Natural killer cell (primary cell): ENCODE measurements at regions not wholly inside any gene's neighbourhood (a gene's known extent, or its start where the extent isn't known, plus 50 kb on each side); places are given as distances from the start of the nearest gene placed in this dataset.

Source experiments
- ATAC-seq, 3 donors: fragments of 150-1000 bp in 2 of 3; fragments of 200-7000 bp in 1 of 3; cut with Tn5 transposase; 1 replicate in 1 of 3; 2 replicates in 2 of 3; pipeline ENCODE4 v1.10.0; 2021; ENCODE audit warnings: mild to moderate bottlenecking in 2 of 3, moderate library complexity in 2 of 3
- DNase-seq, 2 donors: peaks; one replicate each; pipeline versions ENCODE4 v3.0.0 to v3.0.0-alpha.2; 2013 to 2021; ENCODE audit warnings: mixed read lengths in 1 of 2
- H3K27ac ChIP-seq: one replicate; pipeline ENCODE4 v1.5.1; 2013; ENCODE audit warnings: mild to moderate bottlenecking, low read length
- H3K27me3 ChIP-seq: one replicate; pipeline ENCODE4 v1.6.1; 2013; ENCODE audit warnings: low read length; ENCODE audit not compliant: control insufficient read depth, insufficient read depth
- H3K36me3 ChIP-seq: one replicate; pipeline ENCODE4 v1.6.1; 2013; ENCODE audit warnings: low read length; ENCODE audit not compliant: control insufficient read depth, insufficient read depth
- H3K4me1 ChIP-seq: one replicate; pipeline ENCODE4 v1.6.1; 2013; ENCODE audit warnings: low read length; ENCODE audit not compliant: control insufficient read depth, insufficient read depth
- H3K4me3 ChIP-seq: one replicate; pipeline ENCODE4 v1.5.1; 2013; ENCODE audit warnings: low read length
- H3K9me3 ChIP-seq: one replicate; pipeline ENCODE4 v1.6.1; 2013; ENCODE audit warnings: low read length; ENCODE audit not compliant: control insufficient read depth, insufficient read depth
- H3K27ac Mint-ChIP-seq, 2 donors: one replicate each; pipeline ENCODE4 v1.8.0; 2022; ENCODE audit warnings: mild to moderate bottlenecking in 2 of 2, mixed read lengths in 2 of 2, moderate library complexity in 1 of 2
- H3K27me3 Mint-ChIP-seq, 2 donors: one replicate each; pipeline ENCODE4 v1.8.0; 2022; ENCODE audit warnings: low read depth in 2 of 2, mixed read lengths in 2 of 2
- H3K36me3 Mint-ChIP-seq: one replicate; pipeline ENCODE4 v1.8.0; 2022; ENCODE audit warnings: mixed read lengths
- H3K4me1 Mint-ChIP-seq, 2 donors: one replicate each; pipeline ENCODE4 v1.8.0; 2022; ENCODE audit warnings: mixed read lengths in 2 of 2
- H3K4me3 Mint-ChIP-seq: one replicate; pipeline ENCODE4 v1.8.0; 2022; ENCODE audit warnings: mild to moderate bottlenecking, moderate library complexity, mixed read lengths
- H3K9me3 Mint-ChIP-seq, 2 donors: one replicate each; pipeline ENCODE4 v1.8.0; 2022; ENCODE audit warnings: mixed read lengths in 2 of 2
- WGBS: methylation state at CpG from one replicate; pipeline ENCODE4 v1.1.7; 2013; ENCODE audit warnings: missing lambda C conversion rate; ENCODE audit not compliant: insufficient coverage; 5-methylcytosine and 5-hydroxymethylcytosine counted together
- intact Hi-C: fragments of 100-400 bp; cut with micrococcal nuclease; formaldehyde crosslinking; loops from one replicate; pipeline ENCODE4 v1.14.2; 2022
- TF ChIP-seq, protein P1 (sequence below): fragments of 200-600 bp; IDR thresholded peaks from one replicate; pipeline ENCODE4 v1.8.0; 2022; ENCODE audit warnings: antibody characterized with exemption

DNA sequence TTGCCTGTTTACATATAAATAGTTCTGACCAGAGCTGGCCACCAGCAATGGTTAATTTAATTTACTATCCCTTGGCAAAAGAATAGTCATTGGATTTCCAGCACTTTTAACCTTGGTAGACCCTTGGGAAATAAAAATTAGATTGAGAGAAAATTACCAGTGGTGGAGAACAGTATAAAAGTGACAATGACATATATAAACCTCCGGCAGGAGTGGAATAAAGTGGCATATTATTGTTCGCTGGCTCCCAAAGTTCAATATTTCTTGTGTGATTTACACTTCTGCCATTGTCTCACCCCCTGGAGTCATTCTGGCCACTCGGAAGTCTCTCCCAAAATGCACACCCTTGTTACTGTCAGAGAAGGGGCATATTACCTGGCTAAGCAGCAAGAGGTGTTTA, 347.7 kb downstream of the NPIPA8 start:
- H3K27me3 ChIP-seq: no peaks in the 10 kb centered on the region
- H3K36me3 ChIP-seq: no peaks in the 10 kb centered on the region
- intact Hi-C loops: no loop called here
- no peak for ATAC-seq
- H3K4me1 ChIP-seq: no peaks in the 10 kb centered on the region
- Mint-ChIP-seq H3K27me3 (peaks cover 13 to 17% of the 10 kb centered on the region in 2 donors), H3K4me3 (no peak overlapping the region), H3K36me3 (no peaks in the 10 kb centered on the region), H3K4me1 (no peaks in the 10 kb centered on the region), H3K9me3 (no peaks in the 10 kb centered on the region), H3K27ac (no peak overlapping the region)
- H3K4me3 ChIP-seq: no peak overlapping the region
- no peak for DNase-seq
- no peaks in the 10 kb centered on the region for H3K9me3 ChIP-seq
- TF ChIP-seq, protein P1, sequence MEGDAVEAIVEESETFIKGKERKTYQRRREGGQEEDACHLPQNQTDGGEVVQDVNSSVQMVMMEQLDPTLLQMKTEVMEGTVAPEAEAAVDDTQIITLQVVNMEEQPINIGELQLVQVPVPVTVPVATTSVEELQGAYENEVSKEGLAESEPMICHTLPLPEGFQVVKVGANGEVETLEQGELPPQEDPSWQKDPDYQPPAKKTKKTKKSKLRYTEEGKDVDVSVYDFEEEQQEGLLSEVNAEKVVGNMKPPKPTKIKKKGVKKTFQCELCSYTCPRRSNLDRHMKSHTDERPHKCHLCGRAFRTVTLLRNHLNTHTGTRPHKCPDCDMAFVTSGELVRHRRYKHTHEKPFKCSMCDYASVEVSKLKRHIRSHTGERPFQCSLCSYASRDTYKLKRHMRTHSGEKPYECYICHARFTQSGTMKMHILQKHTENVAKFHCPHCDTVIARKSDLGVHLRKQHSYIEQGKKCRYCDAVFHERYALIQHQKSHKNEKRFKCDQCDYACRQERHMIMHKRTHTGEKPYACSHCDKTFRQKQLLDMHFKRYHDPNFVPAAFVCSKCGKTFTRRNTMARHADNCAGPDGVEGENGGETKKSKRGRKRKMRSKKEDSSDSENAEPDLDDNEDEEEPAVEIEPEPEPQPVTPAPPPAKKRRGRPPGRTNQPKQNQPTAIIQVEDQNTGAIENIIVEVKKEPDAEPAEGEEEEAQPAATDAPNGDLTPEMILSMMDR: no peak
- H3K27ac ChIP-seq: no peak overlapping the region
- 94% methylated on average over 3 of the region's 3 CpGs for WGBS

DNA sequence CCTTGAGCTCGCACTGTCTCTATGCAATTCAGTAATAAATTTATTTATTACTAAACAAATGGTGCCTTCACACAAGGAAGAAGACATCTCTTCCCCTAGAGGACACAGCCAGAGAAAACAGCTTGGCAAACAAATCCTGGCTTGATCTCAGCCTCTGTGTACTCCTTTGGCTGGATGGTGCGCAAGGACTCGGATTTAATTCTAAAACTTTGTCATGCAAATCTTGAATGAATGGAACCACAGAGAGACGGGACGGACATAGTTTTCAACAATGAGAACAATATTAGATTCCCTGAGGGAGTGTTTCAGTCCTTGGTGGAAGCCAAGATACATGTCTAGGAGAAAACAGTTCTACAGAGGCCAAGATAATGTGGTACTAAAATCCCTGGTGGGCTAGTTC, 349.5 kb downstream of the NPIPA8 start:
- Histone ChIP-seq H3K27ac (no peak overlapping the region), H3K4me3 (no peak overlapping the region), H3K9me3 (no peaks in the 10 kb centered on the region), H3K36me3 (no peaks in the 10 kb centered on the region), H3K4me1 (no peaks in the 10 kb centered on the region), H3K27me3 (no peaks in the 10 kb centered on the region)
- TF ChIP-seq, protein P1: no peak
- Mint-ChIP-seq H3K4me3 (no peak overlapping the region), H3K36me3 (no peaks in the 10 kb centered on the region), H3K4me1 (no peaks in the 10 kb centered on the region), H3K27ac (no peak overlapping the region), H3K9me3 (no peaks in the 10 kb centered on the region), H3K27me3 (peaks cover 13 to 17% of the 10 kb centered on the region in 2 donors)
- ATAC-seq: no peak
- intact Hi-C loops: no loop called here
- no peak for DNase-seq
- WGBS: 95% methylated on average over 5 of the region's 5 CpGs

DNA sequence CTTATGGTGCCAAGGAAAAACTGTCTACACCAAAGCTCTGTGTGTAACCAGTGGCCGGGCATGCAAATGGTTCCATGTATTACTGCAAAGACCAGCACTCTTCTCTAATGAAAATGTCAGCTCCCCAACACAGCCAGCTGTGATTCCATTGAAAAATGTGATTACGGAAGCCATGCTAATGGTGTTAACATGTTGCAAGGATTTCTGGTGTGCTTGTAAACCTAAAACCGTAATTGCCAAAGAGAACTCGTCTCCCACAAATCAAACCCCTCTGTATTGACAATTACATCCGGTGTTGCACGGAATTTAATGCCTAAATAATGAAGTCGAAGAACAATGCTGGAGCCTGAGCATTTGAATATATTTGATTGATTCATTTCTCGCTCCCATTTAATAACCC, 351.7 kb downstream of the NPIPA8 start:
- H3K27ac Mint-ChIP-seq: no peak overlapping the region
- no peaks in the 10 kb centered on the region for H3K27me3 ChIP-seq
- H3K4me1 ChIP-seq: no peaks in the 10 kb centered on the region
- WGBS: 96% methylated on average over 8 of the region's 8 CpGs
- no peak overlapping the region for H3K4me3 ChIP-seq
- peaks cover 3 to 10% of the 10 kb centered on the region in 2 donors for H3K27me3 Mint-ChIP-seq
- H3K36me3 Mint-ChIP-seq: no peaks in the 10 kb centered on the region
- H3K36me3 ChIP-seq: no peaks in the 10 kb centered on the region
- no peaks in the 10 kb centered on the region for H3K9me3 Mint-ChIP-seq
- ATAC-seq (no peak), DNase-seq (no peak)
- no peaks in the 10 kb centered on the region for H3K9me3 ChIP-seq
- H3K27ac ChIP-seq: no peak overlapping the region
- TF ChIP-seq, protein P1: no peak
- intact Hi-C loops: no loop called here
- no peak overlapping the region for H3K4me3 Mint-ChIP-seq
- H3K4me1 Mint-ChIP-seq: no peaks in the 10 kb centered on the region

DNA sequence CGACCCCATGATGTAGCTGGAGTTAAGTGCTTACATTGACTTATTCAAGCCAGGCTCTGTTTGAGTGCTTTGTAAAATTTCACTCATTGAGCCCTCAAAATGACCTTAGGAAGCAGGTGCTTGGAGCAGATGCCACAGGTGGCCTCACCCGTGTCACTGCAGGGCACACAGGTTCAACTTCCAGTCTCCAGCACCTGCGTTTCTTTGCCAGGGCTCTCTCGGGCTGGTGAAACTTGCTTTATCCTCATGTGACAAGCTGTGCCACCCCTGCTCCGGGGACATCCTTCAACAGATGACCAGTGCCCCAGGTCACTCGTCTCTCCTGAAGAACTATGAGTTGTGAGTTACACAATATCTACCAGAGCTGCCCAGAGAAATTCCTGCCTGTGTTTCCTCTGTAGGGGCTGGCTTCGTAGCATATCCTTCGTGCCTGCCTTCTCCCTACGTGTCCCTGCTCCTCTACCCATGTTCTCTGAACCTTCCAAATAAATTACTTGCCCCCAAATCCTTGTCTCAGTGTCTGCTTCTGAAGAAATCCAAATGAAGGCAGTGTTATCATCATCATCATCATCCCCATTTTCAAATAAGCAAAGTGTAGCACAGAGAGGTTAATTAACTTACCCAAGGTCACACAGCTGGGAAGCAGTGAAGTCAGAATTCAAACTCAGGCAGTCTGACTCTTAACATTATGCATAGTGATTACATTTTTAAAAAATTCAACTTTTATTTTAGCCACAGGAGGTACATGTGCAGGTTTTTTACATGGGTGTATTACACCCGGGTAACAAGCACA, 352.5 kb downstream of the NPIPA8 start:
- H3K27me3 Mint-ChIP-seq: peaks cover 0 to 8% of the 10 kb centered on the region in 2 donors
- H3K27ac Mint-ChIP-seq: no peak overlapping the region
- Histone ChIP-seq H3K27me3 (no peaks in the 10 kb centered on the region), H3K9me3 (no peaks in the 10 kb centered on the region), H3K27ac (no peak overlapping the region), H3K4me3 (no peak overlapping the region), H3K4me1 (no peaks in the 10 kb centered on the region), H3K36me3 (no peaks in the 10 kb centered on the region)
- WGBS: 84% methylated on average over 10 of the region's 10 CpGs
- ATAC-seq: no peak
- no peak overlapping the region for H3K4me3 Mint-ChIP-seq
- no peaks in the 10 kb centered on the region for H3K4me1 Mint-ChIP-seq
- H3K9me3 Mint-ChIP-seq: no peaks in the 10 kb centered on the region
- intact Hi-C loops: no loop called here
- TF ChIP-seq, protein P1: no peak
- no peaks in the 10 kb centered on the region for H3K36me3 Mint-ChIP-seq
- DNase-seq: no peak
